Retina (tissue), 1 donor: ENCODE measurements at regions not wholly inside any gene's neighbourhood (a gene's known extent, or its start where the extent isn't known, plus 50 kb on each side); places are given as distances from the start of the nearest gene placed in this dataset.
"Not testable (repeated sequence)": the region's sequence is repeated elsewhere in the genome, so short reads cannot be mapped to it uniquely, and the experiment has no call there.

ENCODE experiments used
- DNase-seq: peaks from one replicate; pipeline ENCODE4 v3.0.0-alpha.2; 2016

- not testable (repeated sequence) for DNase-seq
Observed at GRCh38 chr2:114018464-114018863, 128.6 kb downstream of the ACTR3 start.

DNA sequence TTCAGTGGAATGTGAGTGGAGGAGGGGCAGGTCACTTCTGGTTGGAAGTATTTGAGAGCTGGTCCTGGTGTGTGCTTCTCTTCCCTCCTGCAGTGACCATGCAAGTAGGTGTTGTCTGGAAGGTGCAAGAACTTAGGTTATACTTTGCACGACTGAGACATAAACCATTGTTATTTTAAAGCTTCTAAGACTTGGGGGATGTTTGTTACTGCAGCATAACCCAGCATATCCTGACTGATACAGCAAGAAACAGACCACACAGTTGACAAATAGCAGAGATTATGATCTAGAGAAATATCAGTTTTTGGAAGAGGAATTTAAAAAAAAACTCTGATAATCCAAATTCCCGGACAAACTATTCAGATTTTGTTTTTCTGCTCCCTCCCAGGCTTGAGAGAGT is 130.8 kb downstream of the ACTR3 start:
- DNase-seq = no peak

GRCh38 chr2:114022360-114023085 is 132.6 kb downstream of the ACTR3 start:
- no peak for DNase-seq

- DNase-seq = no peak
Observed at GRCh38 chr2:114024326-114024725, 134.4 kb downstream of the ACTR3 start.

GRCh38 chr2:114025030-114025429 is 135.1 kb downstream of the ACTR3 start:
- no peak for DNase-seq

GRCh38 chr2:114027437-114027836 is 137.5 kb downstream of the ACTR3 start:
- DNase-seq = no peak

DNA sequence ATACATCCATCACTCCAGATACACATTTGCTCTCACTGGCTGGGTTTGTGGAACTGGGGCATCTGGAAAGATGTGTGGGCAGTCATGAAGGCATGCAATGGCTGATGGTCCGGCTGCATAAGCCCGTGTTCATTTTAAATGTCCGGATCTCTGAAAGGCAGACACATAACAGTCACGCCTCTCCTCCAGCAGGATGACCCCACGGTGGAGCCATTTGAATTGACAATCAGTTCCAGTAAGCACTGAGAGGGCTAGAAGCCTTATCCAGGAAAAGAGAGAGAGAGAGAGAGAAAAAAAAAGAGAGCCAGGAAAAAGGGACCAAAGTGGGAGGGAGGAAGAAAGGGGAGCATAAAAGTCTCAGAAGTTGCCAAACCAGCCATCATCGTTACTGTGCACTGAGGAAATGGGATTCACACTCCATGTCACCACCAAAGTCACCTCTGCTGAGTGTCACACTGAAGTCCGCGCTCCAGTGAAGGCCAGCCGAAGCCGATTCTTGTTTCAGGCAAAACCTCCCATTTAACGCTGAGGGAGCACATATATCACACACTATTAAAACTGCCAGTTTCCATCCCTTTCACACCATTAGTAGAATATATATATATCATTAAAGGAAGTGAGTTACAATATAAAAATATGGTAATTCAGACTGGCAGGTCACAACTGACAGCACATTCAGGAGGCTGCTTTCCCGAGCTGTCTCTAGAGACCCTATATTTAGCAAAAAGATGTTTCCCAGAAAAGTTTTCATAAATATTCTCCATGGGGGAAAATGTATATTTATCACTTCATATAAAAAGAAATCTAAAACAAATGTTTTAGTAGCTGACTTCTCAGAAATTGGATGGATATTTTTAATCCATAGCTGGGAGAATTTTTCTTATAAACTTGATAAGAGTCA is 142.0 kb downstream of the ACTR3 start:
- peak; percentile 16 for DNase-seq

DNA sequence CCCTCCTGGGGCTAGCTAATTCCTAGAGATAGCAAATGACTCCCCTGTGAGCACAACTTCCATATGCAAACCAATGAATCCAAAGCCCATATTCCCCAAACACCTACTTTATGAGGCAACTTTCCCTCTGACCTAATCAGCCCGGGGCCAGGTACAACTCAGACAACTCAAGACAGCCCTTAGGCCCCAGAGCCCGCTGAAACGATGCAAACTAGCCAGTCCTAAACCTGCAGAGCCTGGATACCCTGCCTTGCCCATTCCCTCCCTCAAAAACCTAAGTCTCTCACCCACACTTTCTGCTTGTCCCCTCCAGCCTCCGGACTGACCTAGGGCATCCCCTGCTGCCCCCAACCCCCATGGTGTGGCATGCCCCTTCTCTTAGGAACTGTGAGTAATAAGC is 142.8 kb downstream of the ACTR3 start:
- no peak for DNase-seq

DNA sequence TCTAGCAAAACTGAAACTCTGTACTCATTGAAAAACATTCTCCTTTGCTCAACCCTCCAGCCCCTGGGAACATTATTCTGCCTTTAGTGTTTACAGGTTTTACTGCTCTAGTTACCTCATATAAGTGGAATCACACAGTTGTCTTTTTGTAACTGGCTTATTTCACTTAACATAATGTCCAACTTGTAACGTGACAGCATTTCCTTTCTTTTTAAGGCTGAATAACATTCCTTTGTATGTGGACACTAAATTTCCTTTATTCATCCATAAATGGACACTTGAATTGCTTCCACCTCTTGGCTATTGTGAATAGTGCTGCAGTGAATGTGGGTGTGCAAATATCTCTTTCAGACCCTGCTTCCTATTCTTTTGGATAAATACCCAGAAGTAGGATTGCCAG is 144.9 kb downstream of the ACTR3 start:
- no peak for DNase-seq

DNA sequence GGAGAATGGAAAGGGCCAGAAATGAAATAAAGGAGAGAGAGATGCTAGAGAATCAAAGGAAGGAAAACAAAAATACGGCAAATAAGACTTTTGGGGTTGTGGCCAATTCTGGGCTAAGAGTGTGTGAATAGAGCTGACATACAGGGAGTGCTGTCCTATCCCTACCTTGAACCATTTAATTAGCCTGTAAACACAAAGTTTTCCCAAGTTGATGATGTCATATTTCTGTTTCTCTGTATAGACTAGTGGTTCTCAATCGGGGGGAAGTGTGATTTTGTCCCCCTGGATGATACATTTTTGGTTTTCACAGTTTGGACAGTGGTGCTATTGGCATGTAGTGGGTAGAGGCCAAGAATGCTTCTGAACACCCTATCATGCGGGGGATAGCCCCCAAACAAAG is 148.8 kb downstream of the ACTR3 start:
- DNase-seq = no peak

GRCh38 chr2:114039677-114040076 is 149.8 kb downstream of the ACTR3 start:
- no peak for DNase-seq

GRCh38 chr2:114040826-114041225 is 150.9 kb downstream of the ACTR3 start:
- no peak for DNase-seq

- DNase-seq = no peak
Observed at GRCh38 chr2:114044985-114045384, 155.1 kb downstream of the ACTR3 start.

DNA sequence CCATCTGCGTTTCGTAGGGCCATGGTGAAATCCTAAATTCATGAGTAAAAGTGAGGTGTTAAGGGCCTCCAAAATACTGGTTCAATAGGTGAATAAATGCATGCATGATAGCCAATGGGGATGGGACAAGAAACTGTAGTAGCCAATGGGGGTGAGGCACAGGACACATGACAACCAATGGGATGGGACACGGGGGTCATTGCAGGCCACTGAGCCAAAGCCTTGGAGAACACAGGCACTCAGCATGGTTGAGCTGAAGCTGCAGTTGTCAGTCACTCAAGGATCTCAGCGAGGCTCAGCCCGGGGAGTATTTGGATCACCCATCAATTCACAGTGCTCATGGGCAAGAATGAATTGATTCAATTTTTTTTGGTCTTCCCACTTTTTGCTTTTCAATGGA is 156.5 kb downstream of the ACTR3 start:
- no peak for DNase-seq

- DNase-seq = no peak
Observed at GRCh38 chr2:114046866-114047435, 157.1 kb downstream of the ACTR3 start.

DNA sequence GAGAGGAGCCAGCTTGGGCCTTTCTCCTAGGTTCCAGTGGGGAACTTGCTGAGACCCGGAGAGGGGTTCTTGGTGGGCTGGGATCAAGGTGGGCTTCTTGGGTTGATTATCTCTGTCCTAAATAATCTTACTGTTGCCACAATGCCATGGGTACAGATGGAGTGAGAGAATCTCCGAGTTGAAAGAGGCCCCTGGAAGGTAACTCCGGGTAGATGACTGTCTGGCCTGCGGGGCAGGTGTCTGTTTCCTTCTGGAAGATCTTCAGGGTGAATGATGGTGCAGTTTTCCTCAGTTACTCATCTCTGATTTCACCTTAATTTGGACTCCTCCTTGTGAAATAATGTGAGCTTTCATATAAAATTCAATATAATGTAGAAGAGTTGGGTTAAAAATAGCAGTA is 159.4 kb downstream of the ACTR3 start:
- no peak for DNase-seq

DNA sequence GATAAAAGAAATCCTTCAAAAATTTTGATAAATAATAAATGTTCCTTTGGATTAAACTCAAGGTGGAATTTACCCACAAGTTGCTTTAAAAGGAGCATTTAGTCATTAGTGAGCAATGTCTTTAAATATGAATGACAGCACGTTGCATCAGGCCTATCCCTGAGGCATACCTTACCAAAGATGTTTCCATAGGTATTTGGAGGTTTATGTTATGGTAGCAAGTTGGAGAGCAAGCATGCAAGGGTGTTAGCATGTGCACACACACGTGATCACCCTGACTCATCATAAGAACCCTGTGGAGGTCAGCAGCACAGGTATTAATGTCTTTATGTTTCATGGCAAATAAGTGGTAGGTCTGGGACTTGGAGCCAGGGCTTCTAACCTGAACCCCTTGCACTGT is 159.9 kb downstream of the ACTR3 start:
- no peak for DNase-seq

DNA sequence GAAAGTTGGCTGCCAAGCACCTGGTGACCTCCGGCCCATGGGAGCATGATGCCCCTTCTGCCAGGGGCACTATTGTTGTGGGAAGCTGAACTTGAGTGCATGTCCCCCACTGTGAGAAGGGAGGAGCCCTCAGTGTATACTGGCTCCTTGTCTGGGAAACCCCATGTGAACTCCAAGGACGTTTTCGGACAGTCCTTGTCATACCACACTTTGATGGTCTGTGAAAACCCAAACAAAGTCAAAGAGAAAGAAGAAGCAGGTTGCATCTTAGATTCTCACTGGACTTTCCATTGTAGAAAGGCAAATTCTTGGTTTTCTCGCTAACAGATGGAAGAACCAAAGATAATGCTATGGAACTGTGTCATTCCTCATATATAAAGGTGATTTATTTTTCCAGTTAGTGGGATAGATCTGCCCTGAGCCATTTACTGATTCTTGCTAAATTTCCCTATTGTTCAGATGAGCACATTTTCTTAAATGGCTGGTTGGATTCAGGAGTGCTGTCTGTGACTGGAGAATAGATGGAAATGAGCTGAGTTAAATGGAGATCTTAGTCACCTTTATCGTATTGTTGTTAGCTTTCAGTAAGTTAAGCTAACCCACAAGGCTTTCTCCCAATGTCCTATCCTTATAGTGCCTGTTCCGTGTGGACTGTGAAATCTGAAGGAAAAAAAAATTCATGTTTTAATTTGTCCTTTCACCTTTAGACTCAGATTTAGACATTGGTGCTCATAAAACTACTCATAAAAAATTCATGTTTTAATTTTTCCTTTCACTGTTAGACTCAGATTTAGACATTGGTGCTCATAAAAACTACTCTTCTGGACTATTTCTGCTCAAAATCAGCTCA is 166.6 kb downstream of the ACTR3 start:
- DNase-seq = no peak

- no peak for DNase-seq
Observed at GRCh38 chr2:114057638-114058037, 167.7 kb downstream of the ACTR3 start.

DNA sequence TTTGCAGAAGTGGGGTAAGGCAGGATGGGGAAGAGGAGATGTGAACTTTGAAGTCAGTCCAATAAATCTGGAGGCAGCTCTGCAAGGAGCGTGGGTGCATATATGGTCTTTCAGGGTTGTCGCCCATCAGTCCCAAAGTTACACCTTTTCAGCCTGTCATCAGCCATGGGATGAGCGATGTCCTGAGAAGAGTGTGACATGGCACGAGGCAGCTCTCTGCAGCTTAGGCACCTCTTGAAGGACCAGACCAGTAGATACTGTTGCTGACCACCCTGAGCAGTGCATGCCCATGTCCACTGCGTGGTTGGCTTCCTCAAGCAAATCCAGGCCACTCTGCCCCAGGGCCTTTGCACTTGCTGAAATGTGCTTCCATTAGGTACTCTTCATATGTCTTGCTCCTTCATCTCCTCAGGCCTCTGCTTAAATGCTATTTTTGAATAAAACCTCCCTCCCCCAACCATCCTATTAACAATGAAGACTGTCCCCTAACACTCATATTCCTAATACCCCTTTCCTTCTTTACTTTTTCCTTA is 171.7 kb downstream of the ACTR3 start:
- no peak for DNase-seq

DNA sequence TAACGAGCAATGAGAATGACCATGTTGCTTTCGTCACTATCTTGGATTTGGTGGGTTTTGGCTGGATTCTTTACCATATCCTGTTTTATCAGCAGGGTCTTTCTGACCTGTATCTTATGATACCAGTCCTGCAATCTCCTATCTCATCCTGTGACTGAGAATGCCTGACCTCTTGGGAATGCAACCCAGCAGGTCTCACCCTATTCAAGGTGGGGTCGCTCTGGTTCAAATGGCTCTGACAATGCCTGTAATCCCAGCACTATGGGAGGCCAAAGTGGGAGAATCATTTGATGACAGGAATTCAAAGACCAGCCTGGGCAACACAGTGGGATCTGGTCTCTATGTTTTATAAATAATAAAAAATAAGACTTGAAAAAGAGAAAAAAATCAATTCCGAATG is 173.5 kb downstream of the ACTR3 start:
- no peak for DNase-seq

DNA sequence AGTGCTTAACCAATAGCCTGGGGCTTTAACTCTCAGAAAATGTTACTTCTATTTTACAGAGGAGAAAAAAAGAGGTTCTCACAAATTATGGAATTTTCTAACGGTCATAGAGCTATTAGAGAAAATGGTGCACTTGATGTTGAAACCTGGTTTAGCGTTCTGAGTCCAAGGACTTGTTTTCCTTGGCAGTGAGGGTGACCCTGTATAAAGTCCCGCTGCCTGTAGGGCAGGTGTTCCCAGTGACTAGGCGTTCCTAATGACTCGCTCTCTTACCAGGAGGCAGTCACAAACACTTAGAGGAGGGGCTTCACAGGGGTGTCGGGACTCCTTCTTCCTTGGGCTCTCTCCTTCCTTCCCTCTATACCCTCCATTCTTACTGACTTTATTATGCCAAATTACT is 175.8 kb downstream of the ACTR3 start:
- DNase-seq = no peak
